DND-41 (cell line): ENCODE measurements at regions not wholly inside any gene's neighbourhood (a gene's known extent, or its start where the extent isn't known, plus 50 kb on each side); places are given as distances from the start of the nearest gene placed in this dataset.

ENCODE experiments used
- EZH2 ChIP-seq: IDR thresholded peaks from 3 replicates; pipeline ENCODE4 v1.6.1; 2012; ENCODE audit warnings: borderline replicate concordance, low read depth, mild to moderate bottlenecking, moderate library complexity, low read length, inconsistent platforms; ENCODE audit not compliant: severe bottlenecking
- TF ChIP-seq, protein P1 (sequence below): IDR thresholded peaks from 2 replicates; pipeline ENCODE4 v1.5.1; 2012; ENCODE audit warnings: borderline replicate concordance, low read length, moderate library complexity, mild to moderate bottlenecking; ENCODE audit not compliant: poor library complexity, severe bottlenecking; ENCODE audit errors: extremely low read depth

DNA sequence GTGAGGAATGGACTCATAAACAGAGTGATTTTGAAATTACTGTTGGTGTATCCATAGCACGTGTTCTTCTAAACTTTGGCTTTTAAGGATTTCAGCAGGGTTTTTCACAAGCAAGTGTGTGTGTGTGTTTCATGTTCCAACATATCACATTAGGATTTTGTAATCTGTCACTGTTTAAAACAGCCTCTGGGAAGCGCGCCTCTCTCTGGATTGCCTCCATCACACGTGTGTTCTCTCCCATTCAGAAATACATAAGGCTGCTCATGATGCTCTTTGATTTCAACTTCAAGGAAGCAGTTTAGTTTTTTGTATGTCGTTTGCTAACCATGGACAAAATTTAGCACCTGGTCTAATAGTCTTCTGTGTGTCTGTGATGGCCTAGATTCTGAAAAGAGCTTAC, 370.4 kb downstream of the MTX2 start:
- TF ChIP-seq, protein P1, sequence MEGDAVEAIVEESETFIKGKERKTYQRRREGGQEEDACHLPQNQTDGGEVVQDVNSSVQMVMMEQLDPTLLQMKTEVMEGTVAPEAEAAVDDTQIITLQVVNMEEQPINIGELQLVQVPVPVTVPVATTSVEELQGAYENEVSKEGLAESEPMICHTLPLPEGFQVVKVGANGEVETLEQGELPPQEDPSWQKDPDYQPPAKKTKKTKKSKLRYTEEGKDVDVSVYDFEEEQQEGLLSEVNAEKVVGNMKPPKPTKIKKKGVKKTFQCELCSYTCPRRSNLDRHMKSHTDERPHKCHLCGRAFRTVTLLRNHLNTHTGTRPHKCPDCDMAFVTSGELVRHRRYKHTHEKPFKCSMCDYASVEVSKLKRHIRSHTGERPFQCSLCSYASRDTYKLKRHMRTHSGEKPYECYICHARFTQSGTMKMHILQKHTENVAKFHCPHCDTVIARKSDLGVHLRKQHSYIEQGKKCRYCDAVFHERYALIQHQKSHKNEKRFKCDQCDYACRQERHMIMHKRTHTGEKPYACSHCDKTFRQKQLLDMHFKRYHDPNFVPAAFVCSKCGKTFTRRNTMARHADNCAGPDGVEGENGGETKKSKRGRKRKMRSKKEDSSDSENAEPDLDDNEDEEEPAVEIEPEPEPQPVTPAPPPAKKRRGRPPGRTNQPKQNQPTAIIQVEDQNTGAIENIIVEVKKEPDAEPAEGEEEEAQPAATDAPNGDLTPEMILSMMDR = no peak
- no peak for TF ChIP-seq EZH2
